RWPE1 (cell line): ENCODE measurements at regions not wholly inside any gene's neighbourhood (a gene's known extent, or its start where the extent isn't known, plus 50 kb on each side); places are given as distances from the start of the nearest gene placed in this dataset.
"Not testable (repeated sequence)": the region's sequence is repeated elsewhere in the genome, so short reads cannot be mapped to it uniquely, and the experiment has no call there.

ENCODE experiments used
- CTCF ChIA-PET: fragments of 350-600 bp; sonication (Branson Sonifier 250); formaldehyde crosslinking; extraction: SDS; loops from one replicate; lab custom pipeline; 2021; lab: Yijun Ruan, JAX
- POLR2A ChIA-PET: fragments of 400-600 bp; formaldehyde crosslinking; extraction: SDS; loops from one replicate; lab custom pipeline; 2020; ENCODE audit warnings: antibody characterized with exemption; ENCODE audit not compliant: low non-redundant PET; lab: Yijun Ruan, JAX
- DNase-seq: peaks from one replicate; pipeline ENCODE4 v3.0.0; 2012; ENCODE audit warnings: low spot score
- H3K27ac ChIP-seq: fragments of 450-650 bp; 2 replicates; pipeline ENCODE4 v1.5.1; 2017
- TF ChIP-seq, protein P1 (sequence below): fragments of 450-650 bp; conservative IDR thresholded peaks from 2 replicates; pipeline ENCODE4 v1.5.1; 2017; ENCODE audit warnings: low read depth, mild to moderate bottlenecking

DNA sequence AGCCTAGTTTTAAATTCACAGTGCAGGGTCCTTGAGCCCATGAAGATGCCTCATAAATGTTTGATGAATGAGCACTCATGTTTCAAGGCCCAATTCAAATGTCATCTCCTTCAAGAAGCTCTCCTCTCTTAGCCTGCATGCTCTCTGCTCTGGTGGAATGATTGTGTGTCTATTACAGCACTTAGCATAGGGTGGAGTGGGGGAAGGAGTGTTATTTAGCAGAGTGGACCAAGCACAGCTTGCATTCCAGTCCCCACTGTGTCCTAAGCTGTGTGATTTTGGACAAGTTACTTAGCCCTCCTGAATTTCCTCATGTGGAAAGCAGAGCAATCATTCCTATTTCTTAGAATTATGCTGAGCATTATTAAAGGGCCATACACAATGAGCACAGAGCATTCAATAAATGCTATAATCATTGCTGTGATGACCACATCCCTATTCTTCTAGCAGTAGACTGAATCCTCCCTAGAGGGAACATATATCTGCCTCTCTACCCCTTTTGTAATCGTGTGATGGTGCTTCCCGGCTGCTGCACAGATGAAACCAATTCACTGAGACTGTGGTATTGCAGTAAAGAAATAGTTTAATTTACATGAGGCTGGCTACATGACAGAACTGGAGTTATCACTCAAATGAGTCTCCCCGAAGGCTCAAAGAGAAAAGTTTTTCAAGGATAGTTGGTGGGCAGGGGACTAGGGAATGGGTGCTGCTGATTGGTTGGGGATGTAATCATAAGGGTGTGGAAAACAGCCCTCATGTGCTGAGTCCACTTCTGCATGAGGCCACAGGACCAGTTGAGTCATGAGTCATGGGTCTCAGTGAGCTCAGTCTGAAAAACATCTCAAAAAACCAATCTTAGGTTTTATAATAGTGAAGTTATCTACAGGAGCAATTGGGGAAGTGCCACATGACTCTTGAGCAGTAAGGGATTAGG, 173.4 kb upstream of the NDUFV2 start:
- H3K27ac ChIP-seq: no peak overlapping the region
- DNase-seq: no peak
- TF ChIP-seq, protein P1, sequence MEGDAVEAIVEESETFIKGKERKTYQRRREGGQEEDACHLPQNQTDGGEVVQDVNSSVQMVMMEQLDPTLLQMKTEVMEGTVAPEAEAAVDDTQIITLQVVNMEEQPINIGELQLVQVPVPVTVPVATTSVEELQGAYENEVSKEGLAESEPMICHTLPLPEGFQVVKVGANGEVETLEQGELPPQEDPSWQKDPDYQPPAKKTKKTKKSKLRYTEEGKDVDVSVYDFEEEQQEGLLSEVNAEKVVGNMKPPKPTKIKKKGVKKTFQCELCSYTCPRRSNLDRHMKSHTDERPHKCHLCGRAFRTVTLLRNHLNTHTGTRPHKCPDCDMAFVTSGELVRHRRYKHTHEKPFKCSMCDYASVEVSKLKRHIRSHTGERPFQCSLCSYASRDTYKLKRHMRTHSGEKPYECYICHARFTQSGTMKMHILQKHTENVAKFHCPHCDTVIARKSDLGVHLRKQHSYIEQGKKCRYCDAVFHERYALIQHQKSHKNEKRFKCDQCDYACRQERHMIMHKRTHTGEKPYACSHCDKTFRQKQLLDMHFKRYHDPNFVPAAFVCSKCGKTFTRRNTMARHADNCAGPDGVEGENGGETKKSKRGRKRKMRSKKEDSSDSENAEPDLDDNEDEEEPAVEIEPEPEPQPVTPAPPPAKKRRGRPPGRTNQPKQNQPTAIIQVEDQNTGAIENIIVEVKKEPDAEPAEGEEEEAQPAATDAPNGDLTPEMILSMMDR: no peak
- ChIA-PET POLR2A (no interaction called here), CTCF (interaction anchor here (0.7 to 0.8 kb wide), 2 partner anchors 14 to 53 kb away, joined by 3 read pairs; no protein-coding TSS in a partner anchor)

DNA sequence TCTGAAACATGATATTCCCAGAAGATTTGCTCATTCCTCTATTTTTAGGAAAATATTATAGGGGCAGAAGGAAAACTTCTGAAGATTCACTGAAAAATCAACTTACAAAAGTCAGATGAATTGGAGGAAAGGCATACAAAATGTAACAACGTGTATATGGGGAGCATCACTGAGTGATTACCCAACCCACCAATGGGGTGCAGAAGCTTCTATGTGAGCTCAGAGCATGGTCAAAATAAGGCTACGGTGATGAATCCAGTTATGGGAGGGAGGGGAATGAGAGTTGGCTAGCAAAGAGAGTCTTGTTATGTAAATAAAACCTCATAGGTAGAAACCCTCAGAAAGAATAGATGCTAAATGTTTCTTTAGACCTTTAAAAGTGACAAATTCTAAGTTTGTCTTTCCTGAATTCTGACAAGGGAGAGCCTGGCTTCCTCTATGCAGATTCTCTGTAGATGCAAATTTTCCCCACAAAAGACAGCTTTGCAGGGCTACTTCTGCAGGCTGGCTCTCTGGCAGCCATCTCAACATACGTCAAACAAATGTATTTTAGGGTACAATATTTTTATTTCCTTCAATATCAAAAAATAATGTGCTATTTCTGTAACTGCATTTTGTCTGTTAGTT, 171.4 kb upstream of the NDUFV2 start:
- no peak overlapping the region for H3K27ac ChIP-seq
- ChIA-PET CTCF (no interaction called here), POLR2A (no interaction called here)
- TF ChIP-seq, protein P1: no peak
- DNase-seq: no peak

DNA sequence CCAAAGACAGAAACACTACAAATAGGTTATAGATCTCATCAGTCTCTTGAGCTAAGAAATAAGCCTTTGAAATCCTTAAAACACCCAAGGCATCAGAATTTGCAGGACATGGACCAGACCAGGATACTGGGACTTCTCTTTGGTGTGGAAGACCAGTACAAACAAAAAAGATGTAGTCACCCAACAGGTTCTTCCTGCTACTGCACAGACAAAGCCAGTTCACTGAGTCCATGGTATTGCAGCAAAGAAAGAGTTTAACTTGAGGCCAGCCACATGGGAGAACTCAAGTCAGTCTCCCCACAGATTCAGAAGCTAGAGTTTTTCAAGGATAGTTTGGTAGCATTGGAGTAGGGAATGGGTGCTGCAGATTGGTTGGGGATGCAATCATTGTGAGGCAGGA, 169.6 kb upstream of the NDUFV2 start:
- DNase-seq: no peak
- ChIA-PET CTCF (no interaction called here), POLR2A (no interaction called here)
- TF ChIP-seq, protein P1: no peak
- no peak overlapping the region for H3K27ac ChIP-seq

DNA sequence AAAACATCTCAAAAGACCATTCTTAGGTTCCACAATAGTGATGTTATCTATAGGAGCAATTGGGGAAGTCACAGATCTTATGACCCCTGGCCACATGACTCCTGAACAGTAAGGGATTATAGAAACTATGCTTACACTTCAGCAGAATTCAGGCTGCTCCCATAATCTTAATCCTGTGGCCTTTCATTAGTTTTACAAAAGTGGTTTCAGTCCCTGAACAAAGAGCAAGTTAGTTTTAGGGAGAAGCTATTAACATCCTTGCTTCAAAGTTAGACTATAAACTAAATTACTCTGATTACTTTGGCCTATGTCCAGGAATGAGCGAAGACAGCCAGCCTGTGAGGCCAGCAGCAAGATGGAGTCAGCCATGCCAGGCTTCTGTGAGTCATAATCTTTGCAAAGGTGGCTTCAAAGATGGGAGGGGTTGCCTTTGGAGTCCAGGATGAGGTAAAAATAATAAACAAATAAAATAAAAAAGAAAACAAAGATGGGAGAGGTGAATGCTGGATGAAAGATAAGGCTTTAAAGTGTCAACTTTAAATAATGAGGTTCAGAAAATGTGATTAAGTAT, 168.7 kb upstream of the NDUFV2 start:
- TF ChIP-seq, protein P1: no peak
- ChIA-PET CTCF (no interaction called here), POLR2A (no interaction called here)
- no peak overlapping the region for H3K27ac ChIP-seq
- no peak for DNase-seq

GRCh38 chr18:8935346-8935745, 167.2 kb upstream of the NDUFV2 start:
- CTCF ChIA-PET, POLR2A ChIA-PET: not testable (repeated sequence)

DNA sequence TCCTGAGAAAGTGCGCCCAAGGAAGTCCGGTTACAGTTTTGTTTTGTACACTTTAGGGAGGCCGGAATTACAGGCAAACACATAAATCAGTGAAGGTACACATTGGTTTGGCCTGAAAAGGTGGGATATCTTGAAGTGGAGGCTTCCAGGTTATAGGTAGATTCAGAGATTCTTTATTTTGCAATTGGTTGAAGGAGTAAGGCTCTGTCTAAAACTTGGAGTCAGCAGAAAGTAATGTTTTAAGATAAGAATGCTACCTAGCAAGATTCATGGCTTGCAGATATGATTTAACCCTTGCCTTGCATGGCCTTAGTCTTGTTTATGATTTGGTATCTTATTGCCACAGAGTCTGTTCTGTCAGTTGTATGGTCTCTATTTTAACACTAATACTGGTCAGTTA, 165.9 kb upstream of the NDUFV2 start:
- DNase-seq: no peak
- TF ChIP-seq, protein P1: no peak
- no peak overlapping the region for H3K27ac ChIP-seq
- CTCF ChIA-PET: no interaction called here
- POLR2A ChIA-PET: no interaction called here

More at GRCh38 chr18:8935346-8935745, 167.2 kb upstream of the NDUFV2 start:
- H3K27ac ChIP-seq, DNase-seq: not testable (repeated sequence)
